Neural cell (in vitro differentiated cells): ENCODE measurements at regions not wholly inside any gene's neighbourhood (a gene's known extent, or its start where the extent isn't known, plus 50 kb on each side); places are given as distances from the start of the nearest gene placed in this dataset.

Source experiments
- EZH2 ChIP-seq: fragments of 200-600, 300-800 bp; shearing (Covaris generic), sonication (generic); IDR thresholded peaks from 2 replicates; pipeline ENCODE4 v1.6.1; 2014; ENCODE audit warnings: antibody characterized with exemption, low read length, borderline replicate concordance, mild to moderate bottlenecking; ENCODE audit not compliant: insufficient read depth, poor library complexity, severe bottlenecking
- POLR2AphosphoS5 ChIP-seq: IDR thresholded peaks from 2 replicates; pipeline ENCODE4 v1.6.1; 2012
- TAF1 ChIP-seq: IDR thresholded peaks from 2 replicates; pipeline ENCODE4 v1.6.1; 2012; ENCODE audit warnings: low read depth
- TF ChIP-seq, protein P1 (sequence below): fragments of 450-650 bp; IDR thresholded peaks from 2 replicates; pipeline ENCODE4 v1.5.1; 2014; ENCODE audit warnings: antibody characterized with exemption, mild to moderate bottlenecking, moderate library complexity; ENCODE audit not compliant: poor library complexity, severe bottlenecking
- TF ChIP-seq, protein P2 (sequence below): IDR thresholded peaks from 2 replicates; pipeline ENCODE4 v1.6.1; 2012; ENCODE audit warnings: borderline replicate concordance

DNA sequence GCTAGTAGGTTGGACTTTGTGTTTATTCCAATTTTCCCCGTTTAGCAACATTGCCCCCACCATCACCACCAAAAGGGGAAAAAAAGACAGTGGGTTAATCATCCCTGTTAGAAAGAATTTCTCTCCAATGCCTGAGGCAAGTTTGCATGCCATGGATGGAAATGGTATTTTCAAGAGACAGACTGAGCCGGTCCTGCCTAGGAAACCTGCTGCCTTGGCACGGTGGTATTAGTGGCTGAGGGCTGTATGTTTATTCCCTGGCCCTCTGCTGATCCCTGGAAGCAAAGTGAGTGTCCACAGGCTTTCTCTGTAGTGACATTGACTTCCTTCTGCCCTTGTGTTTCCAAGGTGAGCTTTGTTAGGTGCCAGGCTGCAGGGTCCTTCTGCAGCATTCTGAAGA is 427.0 kb upstream of the RBFOX1 start:
- no peak for TF ChIP-seq TAF1
- TF ChIP-seq, protein P1, sequence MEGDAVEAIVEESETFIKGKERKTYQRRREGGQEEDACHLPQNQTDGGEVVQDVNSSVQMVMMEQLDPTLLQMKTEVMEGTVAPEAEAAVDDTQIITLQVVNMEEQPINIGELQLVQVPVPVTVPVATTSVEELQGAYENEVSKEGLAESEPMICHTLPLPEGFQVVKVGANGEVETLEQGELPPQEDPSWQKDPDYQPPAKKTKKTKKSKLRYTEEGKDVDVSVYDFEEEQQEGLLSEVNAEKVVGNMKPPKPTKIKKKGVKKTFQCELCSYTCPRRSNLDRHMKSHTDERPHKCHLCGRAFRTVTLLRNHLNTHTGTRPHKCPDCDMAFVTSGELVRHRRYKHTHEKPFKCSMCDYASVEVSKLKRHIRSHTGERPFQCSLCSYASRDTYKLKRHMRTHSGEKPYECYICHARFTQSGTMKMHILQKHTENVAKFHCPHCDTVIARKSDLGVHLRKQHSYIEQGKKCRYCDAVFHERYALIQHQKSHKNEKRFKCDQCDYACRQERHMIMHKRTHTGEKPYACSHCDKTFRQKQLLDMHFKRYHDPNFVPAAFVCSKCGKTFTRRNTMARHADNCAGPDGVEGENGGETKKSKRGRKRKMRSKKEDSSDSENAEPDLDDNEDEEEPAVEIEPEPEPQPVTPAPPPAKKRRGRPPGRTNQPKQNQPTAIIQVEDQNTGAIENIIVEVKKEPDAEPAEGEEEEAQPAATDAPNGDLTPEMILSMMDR = no peak
- TF ChIP-seq POLR2AphosphoS5 = no peak
- no peak for TF ChIP-seq EZH2
- TF ChIP-seq, protein P2, sequence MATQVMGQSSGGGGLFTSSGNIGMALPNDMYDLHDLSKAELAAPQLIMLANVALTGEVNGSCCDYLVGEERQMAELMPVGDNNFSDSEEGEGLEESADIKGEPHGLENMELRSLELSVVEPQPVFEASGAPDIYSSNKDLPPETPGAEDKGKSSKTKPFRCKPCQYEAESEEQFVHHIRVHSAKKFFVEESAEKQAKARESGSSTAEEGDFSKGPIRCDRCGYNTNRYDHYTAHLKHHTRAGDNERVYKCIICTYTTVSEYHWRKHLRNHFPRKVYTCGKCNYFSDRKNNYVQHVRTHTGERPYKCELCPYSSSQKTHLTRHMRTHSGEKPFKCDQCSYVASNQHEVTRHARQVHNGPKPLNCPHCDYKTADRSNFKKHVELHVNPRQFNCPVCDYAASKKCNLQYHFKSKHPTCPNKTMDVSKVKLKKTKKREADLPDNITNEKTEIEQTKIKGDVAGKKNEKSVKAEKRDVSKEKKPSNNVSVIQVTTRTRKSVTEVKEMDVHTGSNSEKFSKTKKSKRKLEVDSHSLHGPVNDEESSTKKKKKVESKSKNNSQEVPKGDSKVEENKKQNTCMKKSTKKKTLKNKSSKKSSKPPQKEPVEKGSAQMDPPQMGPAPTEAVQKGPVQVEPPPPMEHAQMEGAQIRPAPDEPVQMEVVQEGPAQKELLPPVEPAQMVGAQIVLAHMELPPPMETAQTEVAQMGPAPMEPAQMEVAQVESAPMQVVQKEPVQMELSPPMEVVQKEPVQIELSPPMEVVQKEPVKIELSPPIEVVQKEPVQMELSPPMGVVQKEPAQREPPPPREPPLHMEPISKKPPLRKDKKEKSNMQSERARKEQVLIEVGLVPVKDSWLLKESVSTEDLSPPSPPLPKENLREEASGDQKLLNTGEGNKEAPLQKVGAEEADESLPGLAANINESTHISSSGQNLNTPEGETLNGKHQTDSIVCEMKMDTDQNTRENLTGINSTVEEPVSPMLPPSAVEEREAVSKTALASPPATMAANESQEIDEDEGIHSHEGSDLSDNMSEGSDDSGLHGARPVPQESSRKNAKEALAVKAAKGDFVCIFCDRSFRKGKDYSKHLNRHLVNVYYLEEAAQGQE = no peak
